ENCODE measurements at regions not wholly inside any gene's neighbourhood (a gene's known extent, or its start where the extent isn't known, plus 50 kb on each side); places are given as distances from the start of the nearest gene placed in this dataset.
"Not testable (repeated sequence)": the region's sequence is repeated elsewhere in the genome, so short reads cannot be mapped to it uniquely, and the experiment has no call there.

DNA sequence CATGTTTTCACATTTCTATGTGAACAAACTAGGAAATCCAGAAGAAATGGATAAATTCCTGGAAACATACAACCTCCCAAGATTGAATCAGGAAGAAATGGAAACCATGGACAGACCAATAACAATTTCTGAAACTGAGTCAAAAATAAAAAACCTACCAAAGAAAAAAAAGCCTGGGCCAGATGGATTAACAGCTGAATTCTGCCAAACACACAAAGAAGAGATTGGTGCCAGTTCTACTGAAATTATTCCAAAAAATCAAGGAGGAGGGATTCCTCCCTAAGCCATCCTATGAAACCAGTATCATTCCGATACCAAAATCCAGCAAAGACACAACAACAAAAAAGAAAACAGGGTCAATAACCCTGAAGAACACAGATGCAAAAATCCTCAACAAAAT, 166.9 kb upstream of the FBXL7 start:
- no peak for DNase-seq

GRCh38 chr5:15326932-15327331, 173.0 kb upstream of the FBXL7 start:
- no peak for DNase-seq

DNA sequence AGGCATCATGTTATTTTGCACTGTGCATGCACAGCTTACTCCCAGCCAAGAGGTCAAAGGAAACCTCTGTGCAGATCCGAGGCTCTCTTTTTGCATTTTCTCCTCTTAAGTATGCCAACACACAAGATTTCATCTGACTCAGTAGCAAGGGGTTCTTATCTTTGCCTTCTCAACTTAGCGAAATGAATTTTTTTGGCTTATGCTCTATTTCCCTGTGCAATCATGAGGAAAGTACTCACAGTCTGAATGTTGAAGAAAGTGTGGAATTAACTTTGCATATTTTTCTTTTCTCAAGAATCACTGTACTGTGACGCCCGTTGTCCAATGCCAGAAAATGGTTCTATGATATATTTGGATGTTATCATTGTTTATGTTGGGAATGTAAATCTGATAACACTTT, 173.5 kb upstream of the FBXL7 start:
- no peak for DNase-seq

DNA sequence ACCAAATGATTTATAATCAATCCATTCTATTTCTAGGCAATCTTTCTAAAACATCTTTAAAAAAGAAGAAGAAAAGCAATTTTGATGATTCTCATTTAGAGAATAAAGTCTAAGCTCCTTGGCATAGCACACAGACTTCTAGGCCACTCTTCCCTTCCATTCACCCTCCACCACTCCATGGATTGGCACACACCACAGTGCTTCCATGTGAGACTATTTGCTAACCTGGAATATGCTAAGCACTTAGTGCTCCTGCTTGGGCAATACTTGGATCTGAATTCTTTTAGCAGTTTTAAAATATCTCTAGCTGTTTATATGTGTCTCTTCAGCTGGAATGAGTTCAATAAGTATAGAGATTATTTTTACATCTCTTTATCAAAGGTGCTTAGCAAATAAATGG, 177.6 kb upstream of the FBXL7 start:
- no peak for DNase-seq

- no peak for DNase-seq
These were observed 178.2 kb upstream of the FBXL7 start for GRCh38 chr5:15321776-15322175.

- DNase-seq = no peak
These were observed 179.1 kb upstream of the FBXL7 start for GRCh38 chr5:15320871-15321270.

GRCh38 chr5:15304914-15305834, 194.8 kb upstream of the FBXL7 start:
- DNase-seq = no peak

- no peak for DNase-seq
These were observed 195.8 kb upstream of the FBXL7 start for GRCh38 chr5:15304066-15304731.

- no peak for DNase-seq
These were observed 199.8 kb upstream of the FBXL7 start for GRCh38 chr5:15300141-15300540.

DNA sequence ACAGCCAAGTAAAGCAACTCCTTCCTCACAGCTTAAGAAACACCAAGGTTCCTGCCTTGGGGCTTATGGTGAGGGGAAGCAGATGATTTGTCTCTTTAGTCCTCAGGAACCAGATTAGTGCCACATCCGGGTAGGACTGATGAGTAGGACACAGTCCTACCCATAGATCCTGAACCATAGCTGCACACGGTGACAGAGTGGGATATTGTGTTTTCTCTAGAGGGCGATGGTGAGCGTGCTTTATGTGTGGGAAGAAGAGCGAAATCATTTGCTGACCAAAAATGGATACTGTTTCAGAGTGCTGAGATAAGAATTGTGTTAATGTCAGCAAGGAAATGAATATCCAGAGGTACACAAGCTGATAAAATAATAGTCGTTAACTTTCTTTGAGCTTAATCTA, 209.0 kb upstream of the FBXL7 start:
- DNase-seq = no peak

DNA sequence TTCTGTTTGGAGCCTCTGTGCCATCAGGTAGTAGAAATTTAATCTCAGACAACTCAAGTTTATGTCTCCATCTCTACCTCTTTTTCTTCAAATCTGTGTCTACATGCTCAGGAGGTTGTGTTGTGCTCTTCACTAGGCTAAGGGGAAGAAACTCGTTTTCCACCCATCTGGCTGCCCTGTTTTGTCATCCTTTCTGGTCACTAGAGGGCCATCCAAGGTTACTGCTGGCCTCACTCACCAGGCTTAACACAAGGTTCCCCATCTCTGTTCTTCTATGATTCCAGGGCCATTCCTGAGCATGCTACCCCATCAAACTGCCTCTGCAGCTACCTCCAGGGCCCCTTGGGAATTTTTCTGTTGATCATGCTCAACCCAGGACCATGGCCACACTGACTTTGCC, 213.3 kb upstream of the FBXL7 start:
- no peak for DNase-seq

DNA sequence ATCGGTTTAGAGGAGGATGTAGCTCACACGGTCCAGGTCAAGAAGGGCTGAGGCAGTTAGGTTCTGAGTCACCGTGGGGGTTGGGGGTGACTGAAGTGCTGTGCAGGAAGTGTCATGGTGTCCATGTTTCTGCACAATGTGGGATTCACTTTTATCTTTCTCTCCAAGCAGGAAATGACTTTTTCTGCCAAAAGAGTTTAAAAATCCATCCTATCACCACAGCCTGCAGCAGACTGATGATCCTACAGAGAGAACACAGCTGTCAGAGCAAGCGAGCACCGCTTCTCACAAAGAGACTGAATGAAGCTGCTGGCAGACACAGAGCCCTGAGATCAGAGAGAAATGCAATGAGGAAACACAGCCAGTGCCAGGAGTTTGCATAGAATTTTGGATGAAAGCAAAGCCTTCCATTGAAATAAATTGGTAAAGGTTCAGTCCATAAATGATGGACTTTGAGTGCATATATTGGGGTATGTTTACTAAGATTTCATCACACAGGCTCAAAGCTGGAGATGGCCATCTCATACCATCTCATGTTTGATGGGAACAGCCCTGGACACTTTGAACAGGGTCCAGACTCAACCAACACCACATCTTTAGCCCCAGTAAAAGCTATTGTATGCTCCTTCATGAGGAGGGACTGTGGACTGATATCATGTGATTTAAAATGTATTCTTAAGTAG, 213.9 kb upstream of the FBXL7 start:
- DNase-seq = no peak

DNA sequence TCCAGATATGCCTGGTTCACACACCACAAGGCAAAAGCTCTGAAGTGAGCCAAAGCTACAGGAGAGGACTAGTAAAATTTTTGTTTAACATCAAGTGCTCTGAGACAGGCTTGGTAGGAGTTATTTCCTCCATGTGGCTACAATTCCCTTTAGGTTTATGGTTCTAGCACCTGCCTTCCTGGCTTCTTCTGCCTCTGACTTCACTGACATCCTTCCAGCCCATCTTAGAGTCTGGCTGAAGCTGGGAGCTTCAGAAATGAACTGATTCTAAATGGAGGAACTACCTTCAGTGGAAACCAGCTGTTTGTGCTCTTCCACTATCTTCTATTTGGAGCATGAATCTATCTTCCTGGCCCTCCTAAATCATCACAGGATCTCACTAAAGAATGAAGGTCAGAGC, 215.3 kb upstream of the FBXL7 start:
- DNase-seq = no peak

GRCh38 chr5:15283076-15283475, 216.9 kb upstream of the FBXL7 start:
- DNase-seq = no peak

GRCh38 chr5:15282611-15283010, 217.4 kb upstream of the FBXL7 start:
- DNase-seq = no peak

- DNase-seq = not testable (repeated sequence)
These were observed 228.4 kb upstream of the FBXL7 start for GRCh38 chr5:15271596-15271995.

DNA sequence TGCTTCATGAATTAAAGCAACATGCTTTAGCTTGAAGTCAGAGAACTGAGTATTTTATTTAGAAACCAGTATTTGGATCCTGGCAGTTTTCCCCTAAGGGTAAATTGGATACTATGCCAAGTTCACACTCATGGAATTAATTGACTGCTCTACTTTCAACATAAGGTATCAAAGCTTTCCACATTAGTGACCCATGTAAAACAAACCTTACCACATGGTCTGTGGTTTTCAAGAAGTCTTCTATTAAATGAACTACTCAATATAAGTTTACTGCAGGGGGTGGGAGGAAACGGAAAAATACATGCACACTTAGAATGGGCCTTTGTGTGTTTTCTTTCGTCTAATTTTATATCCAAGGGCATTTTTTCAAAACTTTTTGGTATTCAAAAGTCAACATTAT, 232.0 kb upstream of the FBXL7 start:
- no peak for DNase-seq

GRCh38 chr5:15266841-15267240, 233.1 kb upstream of the FBXL7 start:
- DNase-seq = no peak

- no peak for DNase-seq
These were observed 233.8 kb upstream of the FBXL7 start for GRCh38 chr5:15266229-15266628.

DNA sequence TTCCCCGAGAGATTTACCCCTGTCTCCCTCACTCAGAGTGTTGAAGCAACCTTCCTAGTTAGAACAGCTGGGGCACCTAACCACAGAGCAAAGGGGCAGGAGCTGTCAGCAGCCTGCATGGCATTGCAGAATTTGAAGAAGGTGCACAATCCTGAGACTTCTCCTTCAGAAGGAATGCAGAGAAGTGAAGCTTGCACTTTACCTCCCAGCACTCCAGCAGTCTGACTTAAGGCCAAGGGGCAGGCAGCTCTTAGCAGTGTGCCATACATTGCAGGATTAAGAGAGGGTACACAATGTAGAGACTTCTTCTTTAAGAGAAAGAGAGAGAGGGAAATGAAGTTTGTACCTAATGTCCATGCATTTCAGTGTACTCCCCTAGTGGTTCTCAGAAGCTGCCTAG, 236.0 kb upstream of the FBXL7 start:
- no peak for DNase-seq

- DNase-seq = no peak
These were observed 236.6 kb upstream of the FBXL7 start for GRCh38 chr5:15263406-15263805.

- no peak for DNase-seq
These were observed 238.5 kb upstream of the FBXL7 start for GRCh38 chr5:15261269-15261995.
